ENCODE measurements at regions not wholly inside any gene's neighbourhood (a gene's known extent, or its start where the extent isn't known, plus 50 kb on each side); places are given as distances from the start of the nearest gene placed in this dataset.

DNA sequence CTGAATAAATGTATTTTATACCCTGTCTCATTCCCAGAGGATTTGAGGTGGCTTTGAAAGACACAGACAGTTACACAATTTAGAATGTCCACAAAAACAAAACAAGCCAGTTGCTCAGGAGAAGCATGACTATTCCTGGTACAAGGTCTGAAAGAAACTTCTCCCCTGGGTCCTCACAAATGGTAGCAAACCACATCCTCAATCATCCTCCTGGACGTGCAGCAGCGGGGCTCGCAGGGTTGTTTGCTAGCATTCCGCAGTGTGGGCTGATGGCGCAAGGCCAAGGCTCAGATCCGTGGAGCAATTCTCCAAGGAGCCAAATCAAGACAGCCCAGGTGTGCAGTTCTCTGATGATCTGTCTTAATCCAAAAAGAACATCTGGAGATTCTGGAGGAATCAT, 210.3 kb downstream of the ACTL7B start:
- no peaks in the 10 kb centered on the region for H3K9me3 ChIP-seq (ENCODE audit: control insufficient read depth in 4 of 4, low read length in 3 of 4)
- H3K9ac ChIP-seq (ENCODE audit: low read depth in 1 of 2, low read length in 2 of 2) = no peak overlapping the region
- TF ChIP-seq SP1 (IDR thresholded peaks at IDR 0.05) = no peak
- no peak for TF ChIP-seq FOXA2 (IDR thresholded peaks at IDR 0.05)
- TF ChIP-seq, protein P1, sequence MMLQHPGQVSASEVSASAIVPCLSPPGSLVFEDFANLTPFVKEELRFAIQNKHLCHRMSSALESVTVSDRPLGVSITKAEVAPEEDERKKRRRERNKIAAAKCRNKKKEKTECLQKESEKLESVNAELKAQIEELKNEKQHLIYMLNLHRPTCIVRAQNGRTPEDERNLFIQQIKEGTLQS (IDR thresholded peaks at IDR 0.05) = no peak
- TF ChIP-seq NR2F2 (IDR thresholded peaks at IDR 0.05) = no peak
- TF ChIP-seq, protein P2, sequence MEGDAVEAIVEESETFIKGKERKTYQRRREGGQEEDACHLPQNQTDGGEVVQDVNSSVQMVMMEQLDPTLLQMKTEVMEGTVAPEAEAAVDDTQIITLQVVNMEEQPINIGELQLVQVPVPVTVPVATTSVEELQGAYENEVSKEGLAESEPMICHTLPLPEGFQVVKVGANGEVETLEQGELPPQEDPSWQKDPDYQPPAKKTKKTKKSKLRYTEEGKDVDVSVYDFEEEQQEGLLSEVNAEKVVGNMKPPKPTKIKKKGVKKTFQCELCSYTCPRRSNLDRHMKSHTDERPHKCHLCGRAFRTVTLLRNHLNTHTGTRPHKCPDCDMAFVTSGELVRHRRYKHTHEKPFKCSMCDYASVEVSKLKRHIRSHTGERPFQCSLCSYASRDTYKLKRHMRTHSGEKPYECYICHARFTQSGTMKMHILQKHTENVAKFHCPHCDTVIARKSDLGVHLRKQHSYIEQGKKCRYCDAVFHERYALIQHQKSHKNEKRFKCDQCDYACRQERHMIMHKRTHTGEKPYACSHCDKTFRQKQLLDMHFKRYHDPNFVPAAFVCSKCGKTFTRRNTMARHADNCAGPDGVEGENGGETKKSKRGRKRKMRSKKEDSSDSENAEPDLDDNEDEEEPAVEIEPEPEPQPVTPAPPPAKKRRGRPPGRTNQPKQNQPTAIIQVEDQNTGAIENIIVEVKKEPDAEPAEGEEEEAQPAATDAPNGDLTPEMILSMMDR (IDR thresholded peaks at IDR 0.05; ENCODE audit: low read depth, low read length, missing input control) = no peak
- TF ChIP-seq, protein P3, sequence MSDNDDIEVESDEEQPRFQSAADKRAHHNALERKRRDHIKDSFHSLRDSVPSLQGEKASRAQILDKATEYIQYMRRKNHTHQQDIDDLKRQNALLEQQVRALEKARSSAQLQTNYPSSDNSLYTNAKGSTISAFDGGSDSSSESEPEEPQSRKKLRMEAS (IDR thresholded peaks at IDR 0.05) = no peak
- no peak for TF ChIP-seq RXRA (IDR thresholded peaks at IDR 0.05)
- no peak for TF ChIP-seq TAF1 (conservative IDR thresholded peaks at IDR 0.05)
- TF ChIP-seq EGR1 (IDR thresholded peaks at IDR 0.05; ENCODE audit: low read depth in 2 of 2) = no peak
- TF ChIP-seq HNF4G (IDR thresholded peaks at IDR 0.05) = no peak
- no peak overlapping the region for H3K27ac ChIP-seq (ENCODE audit: low read depth in 1 of 2, low read length in 2 of 2)
- no peaks in the 10 kb centered on the region for H3K4me1 ChIP-seq (ENCODE audit: control insufficient read depth in 4 of 4, insufficient read depth in 4 of 4, low read length in 3 of 4)
- DNase-seq (ENCODE audit: low spot score) = no peak
- H3K4me3 ChIP-seq (ENCODE audit: low read depth in 1 of 3, low read length in 3 of 3) = no peak overlapping the region
- H3K27me3 ChIP-seq (ENCODE audit: control insufficient read depth in 4 of 4, insufficient read depth in 4 of 4, low read length in 3 of 4) = no peaks in the 10 kb centered on the region
- H3K36me3 ChIP-seq (ENCODE audit: control insufficient read depth in 4 of 4, insufficient read depth in 3 of 4, low read depth in 1 of 4, low read length in 3 of 4) = no peaks in the 10 kb centered on the region
- WGBS = 74% methylated on average over 6 of the region's 6 CpGs

DNA sequence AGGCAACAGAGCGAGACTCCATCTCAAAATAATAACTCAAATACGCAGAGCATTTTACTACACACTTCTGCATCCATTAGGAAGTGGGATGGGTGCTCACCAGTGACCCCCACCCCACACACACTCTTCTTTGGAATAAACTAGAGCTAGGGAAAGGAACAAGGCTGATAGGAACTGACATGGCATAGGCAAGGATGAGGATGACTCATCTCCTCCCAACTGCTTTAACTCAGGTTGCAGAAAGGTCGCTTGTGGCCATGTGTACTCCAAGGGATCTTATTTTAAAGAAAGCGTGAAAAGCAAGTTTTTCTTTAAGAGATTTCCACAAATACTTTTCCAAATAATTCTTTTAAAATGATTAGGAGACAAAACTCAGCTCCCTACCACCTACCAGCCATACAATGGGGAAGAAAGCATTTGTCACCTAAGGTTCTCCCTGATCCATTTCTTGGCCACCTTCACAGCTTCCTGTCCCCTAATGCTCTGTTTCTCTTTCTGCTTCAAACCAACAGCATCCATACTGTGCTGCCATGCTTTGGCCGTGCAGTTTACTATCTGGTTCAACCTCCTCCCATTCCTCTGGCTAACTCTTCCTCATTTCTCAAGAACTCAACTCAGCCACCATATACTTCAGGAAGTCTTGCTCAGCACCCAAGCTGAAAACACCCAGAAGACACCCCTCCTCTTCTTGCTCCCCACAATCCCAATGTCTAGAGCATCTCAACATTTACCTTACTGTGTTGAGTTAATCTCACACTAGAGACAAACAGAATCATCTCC, 211.9 kb downstream of the ACTL7B start:
- no peak overlapping the region for H3K9ac ChIP-seq (ENCODE audit: low read depth in 1 of 2, low read length in 2 of 2)
- TF ChIP-seq, protein P3 (IDR thresholded peaks at IDR 0.05) = no peak
- H3K4me1 ChIP-seq (ENCODE audit: control insufficient read depth in 4 of 4, insufficient read depth in 4 of 4, low read length in 3 of 4) = no peaks in the 10 kb centered on the region
- no peak overlapping the region for H3K27ac ChIP-seq (ENCODE audit: low read depth in 1 of 2, low read length in 2 of 2)
- DNase-seq (ENCODE audit: low spot score) = no peak
- no peaks in the 10 kb centered on the region for H3K36me3 ChIP-seq (ENCODE audit: control insufficient read depth in 4 of 4, insufficient read depth in 3 of 4, low read depth in 1 of 4, low read length in 3 of 4)
- no peaks in the 10 kb centered on the region for H3K9me3 ChIP-seq (ENCODE audit: control insufficient read depth in 4 of 4, low read length in 3 of 4)
- H3K4me3 ChIP-seq (ENCODE audit: low read depth in 1 of 3, low read length in 3 of 3) = no peak overlapping the region
- H3K27me3 ChIP-seq (ENCODE audit: control insufficient read depth in 4 of 4, insufficient read depth in 4 of 4, low read length in 3 of 4) = no peaks in the 10 kb centered on the region
- WGBS = 88% methylated on average over 5 of the region's 5 CpGs

DNA sequence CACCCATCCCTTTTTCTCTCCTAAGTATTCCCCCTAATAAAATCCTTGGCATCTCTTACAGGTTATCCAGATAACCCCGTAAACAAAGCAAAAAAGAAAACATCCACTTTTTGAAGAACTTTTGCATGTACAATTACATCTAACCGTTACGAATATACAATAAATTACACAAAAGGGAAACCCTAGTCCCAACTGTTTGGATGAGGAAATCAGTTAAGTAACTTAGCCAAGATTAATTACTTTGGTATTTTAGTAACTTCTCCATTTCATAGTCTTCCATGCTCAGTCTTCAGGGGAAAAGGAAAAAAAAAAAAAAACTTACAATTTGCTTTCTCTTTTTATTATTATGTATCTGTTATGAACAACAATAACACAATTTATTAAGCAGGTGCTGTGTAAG, 212.9 kb downstream of the ACTL7B start:
- H3K4me3 ChIP-seq (ENCODE audit: low read depth in 1 of 3, low read length in 3 of 3) = no peak overlapping the region
- no peak overlapping the region for H3K27ac ChIP-seq (ENCODE audit: low read depth in 1 of 2, low read length in 2 of 2)
- H3K9ac ChIP-seq (ENCODE audit: low read depth in 1 of 2, low read length in 2 of 2) = no peak overlapping the region
- no peak for DNase-seq (ENCODE audit: low spot score)
- H3K36me3 ChIP-seq (ENCODE audit: control insufficient read depth in 4 of 4, insufficient read depth in 3 of 4, low read depth in 1 of 4, low read length in 3 of 4) = no peaks in the 10 kb centered on the region
- H3K4me1 ChIP-seq (ENCODE audit: control insufficient read depth in 4 of 4, insufficient read depth in 4 of 4, low read length in 3 of 4) = no peaks in the 10 kb centered on the region
- no peaks in the 10 kb centered on the region for H3K27me3 ChIP-seq (ENCODE audit: control insufficient read depth in 4 of 4, insufficient read depth in 4 of 4, low read length in 3 of 4)
- TF ChIP-seq, protein P4, sequence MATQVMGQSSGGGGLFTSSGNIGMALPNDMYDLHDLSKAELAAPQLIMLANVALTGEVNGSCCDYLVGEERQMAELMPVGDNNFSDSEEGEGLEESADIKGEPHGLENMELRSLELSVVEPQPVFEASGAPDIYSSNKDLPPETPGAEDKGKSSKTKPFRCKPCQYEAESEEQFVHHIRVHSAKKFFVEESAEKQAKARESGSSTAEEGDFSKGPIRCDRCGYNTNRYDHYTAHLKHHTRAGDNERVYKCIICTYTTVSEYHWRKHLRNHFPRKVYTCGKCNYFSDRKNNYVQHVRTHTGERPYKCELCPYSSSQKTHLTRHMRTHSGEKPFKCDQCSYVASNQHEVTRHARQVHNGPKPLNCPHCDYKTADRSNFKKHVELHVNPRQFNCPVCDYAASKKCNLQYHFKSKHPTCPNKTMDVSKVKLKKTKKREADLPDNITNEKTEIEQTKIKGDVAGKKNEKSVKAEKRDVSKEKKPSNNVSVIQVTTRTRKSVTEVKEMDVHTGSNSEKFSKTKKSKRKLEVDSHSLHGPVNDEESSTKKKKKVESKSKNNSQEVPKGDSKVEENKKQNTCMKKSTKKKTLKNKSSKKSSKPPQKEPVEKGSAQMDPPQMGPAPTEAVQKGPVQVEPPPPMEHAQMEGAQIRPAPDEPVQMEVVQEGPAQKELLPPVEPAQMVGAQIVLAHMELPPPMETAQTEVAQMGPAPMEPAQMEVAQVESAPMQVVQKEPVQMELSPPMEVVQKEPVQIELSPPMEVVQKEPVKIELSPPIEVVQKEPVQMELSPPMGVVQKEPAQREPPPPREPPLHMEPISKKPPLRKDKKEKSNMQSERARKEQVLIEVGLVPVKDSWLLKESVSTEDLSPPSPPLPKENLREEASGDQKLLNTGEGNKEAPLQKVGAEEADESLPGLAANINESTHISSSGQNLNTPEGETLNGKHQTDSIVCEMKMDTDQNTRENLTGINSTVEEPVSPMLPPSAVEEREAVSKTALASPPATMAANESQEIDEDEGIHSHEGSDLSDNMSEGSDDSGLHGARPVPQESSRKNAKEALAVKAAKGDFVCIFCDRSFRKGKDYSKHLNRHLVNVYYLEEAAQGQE (IDR thresholded peaks at IDR 0.05) = no peak
- TF ChIP-seq, protein P1 (IDR thresholded peaks at IDR 0.05) = no peak
- TF ChIP-seq JUND (IDR thresholded peaks at IDR 0.05) = no peak
- no peak for TF ChIP-seq FOXA2 (IDR thresholded peaks at IDR 0.05)
- TF ChIP-seq HNF4G (IDR thresholded peaks at IDR 0.05) = no peak
- TF ChIP-seq FOXA1 (IDR thresholded peaks at IDR 0.05) = no peak
- TF ChIP-seq, protein P2 (IDR thresholded peaks at IDR 0.05; ENCODE audit: low read depth, low read length, missing input control) = no peak
- TF ChIP-seq RXRA (IDR thresholded peaks at IDR 0.05) = no peak
- no peak for TF ChIP-seq HNF4A (conservative IDR thresholded peaks at IDR 0.05)
- no peak for TF ChIP-seq TAF1 (conservative IDR thresholded peaks at IDR 0.05)
- TF ChIP-seq, protein P3 (IDR thresholded peaks at IDR 0.05) = no peak
- H3K9me3 ChIP-seq (ENCODE audit: control insufficient read depth in 4 of 4, low read length in 3 of 4) = no peaks in the 10 kb centered on the region
- 84% methylated on average over 3 of the region's 3 CpGs for WGBS
